DMS53 treated with DMSO at 0.1 percent for 48 hours (cell line): ENCODE measurements at regions not wholly inside any gene's neighbourhood (a gene's known extent, or its start where the extent isn't known, plus 50 kb on each side); places are given as distances from the start of the nearest gene placed in this dataset.
"Not testable (repeated sequence)": the region's sequence is repeated elsewhere in the genome, so short reads cannot be mapped to it uniquely, and the experiment has no call there.

Source experiments
- DNase-seq: peaks from one replicate; lab custom pipeline; 2025; ENCODE audit not compliant: unreplicated experiment; lab: John Stamatoyannopoulos, UW

DNA sequence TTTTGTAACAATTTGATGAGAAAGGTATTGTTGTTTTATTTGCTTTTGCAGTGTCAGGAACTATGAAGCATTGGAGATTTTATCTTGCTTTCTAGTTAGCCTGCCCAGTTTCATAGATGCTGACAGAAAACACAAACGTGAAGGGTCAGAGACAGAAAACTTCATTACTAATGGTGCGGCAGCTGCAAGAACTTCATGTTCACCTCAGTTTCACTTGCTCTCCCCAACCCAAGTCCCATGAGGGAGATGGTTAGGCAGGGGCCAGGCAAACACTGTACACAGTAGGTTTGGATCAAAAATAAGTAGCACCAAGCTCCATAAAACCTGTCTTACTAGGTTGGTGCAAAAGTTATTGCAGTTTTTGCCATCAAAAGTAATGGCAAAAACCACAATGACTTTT is 550.2 kb upstream of the MIR17HG start:
- no peak for DNase-seq

DNA sequence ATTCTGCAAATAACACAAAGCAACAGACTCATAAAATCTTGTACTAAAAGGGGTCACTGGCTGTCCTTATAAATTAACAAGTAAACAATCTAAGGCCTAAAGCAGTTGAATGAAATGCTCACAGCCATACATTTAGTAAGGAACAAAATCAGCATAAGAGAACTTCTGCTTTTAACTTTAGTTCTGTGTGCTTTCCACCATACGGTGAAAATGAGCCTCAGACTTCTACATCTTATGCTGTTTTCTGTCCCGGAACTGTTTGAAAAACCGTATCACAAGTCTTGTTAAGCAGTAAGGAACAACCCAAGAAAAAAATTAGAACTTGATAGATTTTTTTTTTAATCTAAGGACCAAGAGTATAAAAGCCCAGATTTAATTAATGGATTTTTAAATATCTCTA is 549.1 kb upstream of the MIR17HG start:
- no peak for DNase-seq

DNA sequence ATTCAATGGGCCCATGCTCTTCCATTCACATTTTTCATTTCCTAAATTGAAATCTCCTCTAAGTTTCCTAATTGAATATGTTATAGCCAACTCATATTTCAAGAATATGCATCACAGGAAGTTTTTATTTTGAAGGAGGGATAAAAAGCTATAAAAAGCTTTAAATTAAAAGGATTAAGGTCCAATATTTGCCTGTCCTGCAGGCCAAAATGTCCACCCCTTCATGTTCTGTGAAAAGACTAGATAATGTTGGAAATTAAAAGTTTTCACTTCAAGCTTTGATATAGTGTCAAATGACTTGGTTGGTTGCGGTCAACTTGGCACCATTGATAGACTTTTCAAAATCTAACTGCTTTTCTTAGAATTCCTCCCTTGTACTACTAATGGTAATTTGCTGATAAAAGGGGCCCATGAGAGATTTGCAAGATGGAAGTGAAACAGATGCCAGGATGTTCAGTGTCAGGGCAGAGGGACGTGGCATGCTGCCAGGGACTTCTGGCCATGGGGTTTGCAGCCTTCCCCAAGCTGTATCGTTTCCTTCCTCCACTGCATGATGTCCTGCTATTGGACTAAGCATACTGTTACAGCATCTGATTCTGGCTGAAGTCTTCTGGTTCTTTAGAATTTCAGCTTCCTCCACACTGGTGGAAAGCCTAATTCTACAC is 547.3 kb upstream of the MIR17HG start:
- DNase-seq: no peak

DNA sequence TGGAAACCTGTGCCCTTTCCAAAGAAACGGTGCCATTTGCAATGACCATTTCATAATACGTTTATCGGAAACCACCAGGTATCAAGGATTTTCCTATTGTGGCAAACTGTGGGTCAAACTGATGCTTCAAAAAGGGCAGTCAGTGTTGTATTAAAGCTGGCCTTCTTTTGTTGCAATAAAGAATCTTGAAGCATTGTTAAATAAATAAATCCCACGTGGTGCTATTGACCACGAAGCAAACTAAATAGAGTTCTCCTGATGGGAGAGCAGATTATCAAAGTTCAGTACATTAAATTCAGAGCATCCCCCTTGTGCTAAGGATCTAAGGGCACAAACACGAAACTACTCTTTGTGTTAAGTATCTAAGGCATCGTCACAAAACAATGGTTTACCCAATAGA is 545.9 kb upstream of the MIR17HG start:
- no peak for DNase-seq

DNA sequence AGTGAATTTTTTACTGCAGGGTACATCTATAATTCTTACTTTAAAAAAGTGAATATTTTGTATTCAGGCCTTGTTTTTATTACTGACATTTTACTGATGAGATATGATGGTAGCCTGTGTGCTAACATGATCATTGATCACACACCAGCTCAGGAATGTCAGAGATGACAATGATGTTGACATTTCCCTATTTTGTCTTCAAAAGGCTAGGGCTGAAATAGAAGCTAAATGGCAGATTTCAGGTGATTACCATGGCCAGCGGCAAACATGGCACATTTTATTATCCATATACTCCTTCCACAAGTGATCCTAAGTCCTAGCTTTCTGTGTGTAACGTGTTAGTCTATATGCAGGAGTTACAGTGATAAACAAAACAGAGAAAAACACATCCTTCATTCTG is 544.3 kb upstream of the MIR17HG start:
- no peak for DNase-seq

DNA sequence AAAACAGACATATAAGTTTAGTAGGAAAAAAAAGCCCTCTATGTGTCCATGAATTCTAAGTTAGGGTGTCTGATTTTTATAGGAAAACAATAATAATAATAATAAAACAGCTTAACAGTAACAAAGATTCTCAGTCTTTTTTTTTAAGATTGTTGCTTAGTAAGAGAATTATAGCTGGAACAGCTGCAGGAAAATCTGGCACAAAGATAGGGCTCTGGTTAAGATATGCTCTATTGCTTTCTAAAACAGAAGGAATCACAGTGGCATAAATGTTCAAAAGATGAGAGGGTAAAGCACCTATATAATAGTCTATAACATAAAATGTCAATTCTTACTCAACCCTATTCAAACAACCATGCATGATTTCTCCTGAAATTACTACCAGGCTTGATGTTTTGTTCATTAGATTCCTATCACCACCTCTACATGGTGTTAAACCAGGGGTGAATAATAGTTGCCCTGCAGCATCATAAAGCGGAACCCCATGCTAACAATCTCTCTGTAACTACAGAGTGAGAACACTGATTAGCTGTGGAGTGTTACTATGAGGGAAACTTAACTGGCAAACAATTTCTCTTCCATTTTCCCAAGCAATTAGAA is 541.4 kb upstream of the MIR17HG start:
- no peak for DNase-seq

DNA sequence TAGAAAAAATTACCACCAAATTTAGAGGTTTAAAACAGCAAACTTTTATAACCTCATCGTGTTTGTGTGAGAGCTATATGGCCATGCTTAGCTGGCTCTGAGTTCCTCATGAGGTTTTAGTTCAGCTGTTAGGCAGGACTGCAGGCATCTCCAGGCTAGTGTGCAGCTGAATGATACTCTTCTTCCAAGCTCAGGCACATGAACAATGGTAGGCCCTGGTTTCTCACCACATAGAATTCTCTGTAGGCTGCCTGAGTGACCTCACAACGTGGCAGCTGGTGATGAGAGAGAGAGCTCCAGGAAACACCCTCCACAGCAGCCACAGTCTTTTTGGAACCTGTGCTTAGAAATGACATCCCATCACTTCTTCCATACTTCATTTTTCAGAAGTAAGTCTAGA is 540.6 kb upstream of the MIR17HG start:
- DNase-seq: no peak

DNA sequence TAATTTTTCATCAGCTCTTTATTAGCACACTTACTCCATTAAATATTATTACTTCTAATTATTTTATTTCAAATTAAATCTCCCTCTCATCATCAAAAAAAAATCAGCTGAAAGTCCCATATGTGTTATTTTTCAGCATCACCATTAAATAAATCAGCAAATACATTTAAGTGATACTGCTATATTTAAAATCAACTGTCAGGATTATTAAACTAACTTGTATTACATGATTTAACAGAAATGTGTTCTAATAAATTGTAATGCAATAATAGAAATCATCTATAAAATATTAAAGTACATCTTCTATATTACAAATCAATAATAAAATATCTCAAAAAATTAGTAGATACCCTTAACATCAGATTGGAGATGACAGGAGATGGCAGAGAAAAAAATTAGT is 538.6 kb upstream of the MIR17HG start:
- no peak for DNase-seq

DNA sequence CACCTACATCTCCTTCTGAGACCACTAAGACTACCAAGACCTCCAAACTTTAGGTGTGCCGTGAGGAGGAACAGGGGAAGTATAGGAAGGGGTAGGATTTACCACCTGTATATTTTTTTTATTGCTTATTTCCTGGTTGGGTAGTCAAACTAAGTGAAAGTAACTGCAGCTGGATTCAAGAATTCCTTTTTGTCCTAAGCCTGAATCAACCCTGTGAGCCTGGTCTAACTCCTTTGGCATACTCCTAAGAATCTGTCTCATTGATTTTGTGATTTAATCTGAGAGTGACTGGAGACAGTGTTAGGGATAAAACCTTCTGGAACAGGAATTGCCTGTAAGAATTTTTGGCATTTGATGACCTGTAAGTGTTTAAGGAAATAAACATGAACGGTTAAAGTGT is 523.5 kb upstream of the MIR17HG start:
- no peak for DNase-seq

DNA sequence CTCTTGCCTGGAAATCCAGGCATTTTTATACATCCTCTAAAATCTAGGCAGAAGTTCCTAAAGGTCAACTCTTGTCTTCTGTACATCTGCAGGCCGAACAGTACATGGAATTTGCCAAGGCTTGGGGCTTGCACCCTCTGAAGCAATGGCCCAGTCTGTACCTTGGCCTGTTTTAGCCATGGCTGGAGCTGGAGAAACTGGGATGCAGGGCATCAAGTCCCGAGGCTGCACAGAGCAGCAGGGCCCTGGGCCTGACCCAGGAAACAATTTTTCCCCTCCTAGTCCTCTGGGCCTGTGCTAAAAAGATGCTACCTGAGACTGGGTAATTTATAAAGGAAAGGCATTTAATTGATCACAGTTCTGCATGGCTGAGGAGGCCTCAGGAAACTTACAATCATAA is 520.8 kb upstream of the MIR17HG start:
- DNase-seq: no peak

DNA sequence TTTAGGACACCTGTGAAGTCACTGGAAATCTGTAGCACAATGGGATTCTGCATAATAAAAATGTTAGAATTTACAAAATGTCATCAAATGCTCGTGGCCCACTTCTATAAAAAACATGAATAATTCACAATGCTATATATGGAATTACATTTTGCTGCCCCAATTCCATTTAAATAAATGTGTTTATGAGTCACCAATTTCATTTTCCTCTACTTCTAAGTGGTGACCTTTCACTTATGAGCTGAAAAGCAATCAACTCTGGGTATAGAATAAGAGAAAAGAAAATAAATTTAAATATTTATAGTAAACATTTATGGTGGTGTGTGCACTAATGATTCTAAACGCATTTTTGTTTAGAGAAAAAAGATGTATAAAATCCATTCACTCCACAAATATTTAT is 516.7 kb upstream of the MIR17HG start:
- DNase-seq: no peak

DNA sequence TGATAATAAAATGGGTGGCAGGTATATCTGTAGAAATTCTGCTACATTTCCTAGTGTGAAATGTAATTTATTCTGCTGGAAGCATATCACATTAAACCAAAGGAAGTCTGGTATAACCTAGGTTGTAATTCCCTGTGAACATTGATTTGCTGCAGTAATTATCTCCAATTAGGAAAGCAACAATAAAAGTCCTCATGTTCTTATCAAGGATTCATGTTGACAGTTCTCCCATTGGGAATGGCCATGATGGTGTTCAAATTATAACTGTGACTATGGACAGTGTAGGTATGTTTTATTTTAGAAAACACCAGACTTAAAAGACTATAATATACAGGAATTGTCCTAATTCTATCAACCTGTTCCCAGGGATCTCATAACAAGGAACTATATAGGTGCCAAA is 513.5 kb upstream of the MIR17HG start:
- DNase-seq: no peak

DNA sequence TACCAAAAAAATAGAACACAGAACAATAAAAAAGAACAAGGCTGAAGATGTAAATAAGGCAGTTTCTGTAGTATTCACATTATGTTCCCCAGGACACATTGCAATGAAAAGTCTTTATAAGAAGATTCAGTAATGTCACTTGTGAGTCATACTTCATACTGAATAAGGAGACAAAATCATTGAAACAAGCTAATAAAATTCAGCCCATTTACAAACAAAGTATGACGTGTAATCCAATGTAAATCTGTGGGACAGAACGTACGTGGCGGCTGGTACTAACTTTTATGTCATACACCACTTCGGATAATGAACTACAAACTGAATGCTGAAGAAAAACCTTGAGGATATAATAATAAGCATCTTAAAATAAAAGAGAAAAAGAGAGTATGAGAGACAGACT is 512.8 kb upstream of the MIR17HG start:
- DNase-seq: no peak

DNA sequence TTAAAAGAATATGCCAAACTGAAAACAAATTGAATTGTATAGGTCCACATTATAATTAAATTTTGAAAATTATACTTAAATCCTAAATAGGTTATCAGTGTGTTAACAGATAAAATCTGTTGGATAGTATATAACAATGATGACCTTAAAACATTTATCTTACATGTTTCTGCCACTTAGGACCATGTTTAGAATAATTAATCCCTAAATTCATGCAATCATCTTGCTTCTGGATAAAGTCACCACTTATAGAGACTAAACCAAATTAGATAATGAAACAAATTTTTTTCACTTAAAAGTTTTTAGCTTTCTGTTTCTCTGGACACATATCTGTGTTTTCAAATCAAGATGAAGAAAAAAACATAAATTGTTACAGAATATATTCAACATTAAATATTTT is 511.7 kb upstream of the MIR17HG start:
- no peak for DNase-seq

DNA sequence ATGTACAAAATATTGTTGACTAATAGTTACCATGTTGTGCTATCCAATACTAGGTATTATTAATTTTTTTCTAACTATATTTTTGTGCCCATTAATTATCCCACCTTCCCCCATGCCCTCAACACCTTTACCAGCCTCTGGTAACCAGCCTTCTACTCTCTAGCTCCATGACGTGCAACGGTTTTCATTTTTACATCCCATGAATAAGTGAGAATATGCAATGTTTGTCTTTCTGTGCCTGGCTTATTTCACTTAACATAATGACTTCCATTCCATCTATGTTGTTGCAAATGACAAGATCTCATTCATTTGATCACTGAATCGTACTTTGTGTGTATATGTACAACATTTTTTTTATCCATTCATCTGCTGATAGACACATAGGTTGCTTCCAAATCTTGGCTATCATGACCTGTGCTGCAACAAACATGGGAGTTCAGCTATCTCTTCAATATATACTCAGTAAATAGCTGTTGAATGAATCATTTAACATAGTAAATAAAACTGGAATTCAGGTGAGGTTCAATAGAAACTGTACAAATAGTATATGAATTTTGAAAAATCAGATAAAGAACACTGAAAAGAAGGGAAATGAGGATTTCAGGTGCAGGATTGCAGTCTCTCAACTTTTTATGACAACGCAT is 509.0 kb upstream of the MIR17HG start:
- DNase-seq: no peak

DNA sequence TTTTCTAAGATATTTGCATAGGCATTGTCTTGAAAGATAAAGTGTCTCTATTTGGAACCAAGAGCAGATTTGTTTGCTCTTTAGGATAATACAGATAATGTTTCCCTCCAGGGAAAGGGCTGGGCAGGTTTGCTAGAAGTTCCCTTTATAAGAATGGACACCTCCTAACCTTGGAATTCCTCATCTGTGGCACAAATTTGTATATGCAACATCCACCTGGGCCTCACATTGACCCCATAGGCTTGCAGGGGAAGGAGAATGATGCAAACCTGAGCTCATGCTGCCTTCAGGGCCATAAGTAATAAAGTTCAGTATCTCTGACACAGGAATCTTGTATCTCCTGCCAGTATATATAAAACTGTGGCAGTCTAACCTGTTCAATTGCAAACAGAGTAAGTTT is 508.4 kb upstream of the MIR17HG start:
- DNase-seq: no peak

DNA sequence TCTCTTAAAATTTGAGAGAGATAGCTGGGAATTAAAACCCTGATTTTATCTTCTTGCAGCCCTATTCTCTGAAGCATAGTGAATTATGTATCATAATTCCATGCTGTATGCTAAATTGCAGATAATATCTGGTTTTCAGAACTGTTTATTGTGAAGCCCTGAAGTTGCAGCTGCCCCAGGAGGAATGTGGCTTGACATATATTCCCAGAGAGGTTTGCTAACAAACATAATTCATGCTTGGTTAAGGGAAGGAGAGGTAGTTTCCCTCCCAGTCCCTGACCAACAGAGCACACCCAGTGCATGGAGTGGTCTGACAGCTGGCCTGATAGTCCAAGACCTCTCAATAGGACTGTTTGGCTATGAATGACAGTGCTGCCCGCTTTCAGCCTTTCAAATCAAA is 500.6 kb upstream of the MIR17HG start:
- DNase-seq: no peak

DNA sequence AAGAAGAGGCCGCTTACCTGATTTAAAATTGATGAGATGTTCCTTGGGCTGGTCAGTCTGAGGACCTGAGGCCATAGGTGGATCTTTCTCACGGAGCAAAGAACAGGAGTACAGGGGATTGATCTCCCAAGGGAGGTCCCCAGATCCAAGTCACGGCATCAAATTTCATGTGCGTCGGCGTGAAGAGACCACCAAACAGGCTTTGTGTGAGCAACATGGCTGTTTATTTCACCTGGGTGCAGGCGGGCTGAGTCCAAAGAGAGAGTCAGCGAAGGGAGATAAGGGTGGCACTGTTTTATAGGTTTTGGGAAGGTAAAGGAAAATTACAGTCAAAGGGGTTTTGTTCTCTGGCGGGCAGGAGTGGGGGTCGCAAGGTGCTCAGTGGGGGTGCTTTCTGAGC is 493.8 kb upstream of the MIR17HG start:
- not testable (repeated sequence) for DNase-seq

DNA sequence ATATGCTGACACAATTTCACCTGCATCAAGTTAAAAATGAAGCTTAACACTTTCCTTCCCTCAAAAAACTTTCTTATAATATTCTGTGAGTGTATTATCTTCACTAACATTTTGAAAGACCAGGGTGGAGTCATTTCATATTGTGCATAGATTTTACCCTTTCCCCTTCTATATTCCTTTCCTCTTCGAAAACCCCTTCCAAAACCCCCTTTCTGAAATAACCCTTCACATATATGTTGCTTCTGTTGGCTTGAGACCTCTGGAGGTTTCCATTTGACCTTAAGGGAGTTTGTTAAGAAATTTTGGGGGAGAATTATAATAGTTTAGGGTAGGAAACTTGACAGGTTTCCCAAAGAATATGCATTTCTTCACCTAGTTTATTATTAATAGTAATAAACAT is 489.6 kb upstream of the MIR17HG start:
- DNase-seq: no peak

DNA sequence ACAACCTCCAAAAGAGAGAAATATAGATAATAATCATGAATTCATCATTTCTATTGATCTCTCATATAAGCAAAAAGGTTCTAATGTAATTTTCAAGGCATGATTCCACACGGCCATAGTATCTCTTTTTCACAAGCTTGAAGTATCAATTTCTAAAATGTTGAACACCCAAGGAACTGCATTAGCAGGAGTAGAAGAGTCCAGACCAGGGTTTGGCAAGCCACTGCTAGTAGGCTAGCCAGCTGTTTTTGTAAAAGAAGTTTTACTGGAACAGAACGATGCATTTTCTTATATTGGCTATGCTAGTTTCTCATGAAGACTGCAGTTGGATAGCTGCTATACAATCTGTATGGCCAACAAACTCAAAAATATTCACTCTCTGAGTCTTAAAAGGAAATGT is 481.5 kb upstream of the MIR17HG start:
- DNase-seq: no peak

DNA sequence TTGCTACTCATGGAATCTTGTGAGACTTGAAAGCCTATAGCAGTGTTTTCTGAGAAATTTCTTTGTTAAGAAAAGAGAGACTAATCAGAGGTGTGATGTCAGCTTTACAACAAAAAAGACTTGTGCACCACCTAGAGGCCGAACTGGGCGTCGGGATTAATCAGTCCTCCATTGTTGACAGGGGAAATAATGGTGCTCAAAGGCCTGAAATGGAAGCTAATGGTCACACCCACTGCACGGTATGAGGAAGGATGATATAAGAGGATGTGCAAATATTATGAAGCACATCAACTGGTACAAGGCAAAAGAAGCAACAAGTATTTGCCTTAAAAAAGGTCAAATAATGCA is 480.2 kb upstream of the MIR17HG start:
- peak; percentile 33 for DNase-seq

DNA sequence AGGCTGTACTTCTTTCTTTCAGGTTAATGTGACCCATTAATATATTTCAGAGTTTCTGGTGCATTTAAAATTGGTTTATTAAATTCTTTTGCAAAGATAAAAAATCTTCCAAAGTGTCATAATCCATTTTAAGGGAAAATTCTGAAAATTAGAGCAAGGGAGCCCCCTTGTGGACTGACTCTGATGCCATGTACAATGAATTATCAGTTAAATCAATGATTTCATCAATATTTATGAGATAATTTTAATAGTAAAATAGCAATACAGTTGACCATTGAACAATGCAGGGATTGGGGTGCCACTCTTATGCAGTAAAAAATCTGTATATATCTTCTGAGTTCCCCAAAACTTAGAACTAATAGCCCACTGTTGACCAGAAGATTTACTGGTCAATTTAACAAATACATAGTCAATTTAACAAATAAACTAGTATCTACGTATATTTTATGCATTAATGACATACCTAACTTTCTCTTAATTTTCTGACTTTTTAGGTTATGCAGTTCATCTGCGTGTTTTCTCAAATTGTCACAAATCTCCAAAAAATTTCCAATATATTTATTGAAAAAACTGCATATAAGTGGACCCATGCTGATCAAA is 479.1 kb upstream of the MIR17HG start:
- no peak for DNase-seq

DNA sequence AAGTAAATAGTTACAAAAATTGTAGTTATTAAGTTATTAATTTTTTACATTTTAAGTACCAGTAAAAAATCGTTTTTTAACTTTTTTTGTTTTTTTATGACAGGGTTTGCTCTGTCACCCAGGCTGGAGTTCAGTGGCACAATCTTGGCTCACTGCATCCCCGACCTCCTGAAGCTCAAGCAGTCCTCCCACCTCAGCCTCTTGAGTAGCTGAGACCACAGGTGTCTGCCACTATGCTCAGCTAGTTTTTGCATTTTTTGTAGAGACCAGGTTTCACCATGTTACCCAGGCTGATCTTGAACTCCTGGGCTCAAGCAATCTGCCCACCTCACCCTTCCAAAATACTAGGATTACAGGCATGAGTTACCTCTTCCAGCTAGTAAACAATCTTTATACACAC is 477.9 kb upstream of the MIR17HG start:
- DNase-seq: no peak
